HG03565 (cell line): ENCODE measurements at regions not wholly inside any gene's neighbourhood (a gene's known extent, or its start where the extent isn't known, plus 50 kb on each side); places are given as distances from the start of the nearest gene placed in this dataset.
"Not testable (repeated sequence)": the region's sequence is repeated elsewhere in the genome, so short reads cannot be mapped to it uniquely, and the experiment has no call there.

Experiments
- ATAC-seq: cut with Tn5 transposase; IDR thresholded peaks from one replicate; pipeline ENCODE4 v1.9.1; 2021; ENCODE audit warnings: mild to moderate bottlenecking, moderate library complexity; ENCODE audit not compliant: unreplicated experiment

DNA sequence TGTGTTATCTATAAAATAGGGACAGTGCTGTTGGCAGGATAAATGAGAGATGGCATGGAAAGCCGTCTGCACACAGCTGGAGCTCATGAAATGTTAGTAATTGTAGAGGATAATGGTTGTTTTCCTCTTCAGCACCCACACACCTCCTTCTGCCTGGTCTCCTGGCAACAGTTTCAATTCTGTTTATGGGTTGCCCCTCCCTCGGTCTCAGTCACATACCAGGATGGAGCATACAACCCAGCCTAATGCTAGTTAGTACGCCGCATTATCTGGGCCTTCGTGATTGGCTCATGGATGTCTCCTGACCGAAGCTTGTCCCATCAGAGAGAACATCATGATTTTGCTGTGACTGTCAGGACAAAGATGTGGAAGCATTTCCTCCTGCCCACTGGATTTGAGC, 126.2 kb upstream of the WSCD1 start:
- no peak for ATAC-seq

DNA sequence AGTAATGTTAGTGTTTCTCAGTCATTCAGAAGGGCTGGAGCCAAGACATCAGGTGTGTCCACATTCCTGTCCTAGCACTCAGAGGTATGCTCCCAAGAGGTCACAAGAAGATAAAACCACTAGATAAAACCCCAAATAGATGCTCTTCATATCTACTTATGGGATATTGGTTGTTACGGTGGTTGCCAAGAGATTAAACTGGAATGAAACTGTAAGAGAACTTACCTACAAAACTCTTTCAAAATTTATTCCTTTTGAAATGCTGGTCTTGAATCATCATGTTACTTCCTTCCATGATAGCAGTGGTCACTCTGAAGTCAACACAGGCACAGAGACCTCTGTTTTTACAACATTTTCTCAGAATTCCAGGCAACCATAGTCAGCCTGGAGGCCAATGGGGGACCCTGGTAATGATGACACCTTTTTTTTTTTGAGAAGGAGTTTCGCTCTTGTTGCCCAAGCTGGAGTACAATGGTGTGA, 122.4 kb upstream of the WSCD1 start:
- no peak for ATAC-seq

DNA sequence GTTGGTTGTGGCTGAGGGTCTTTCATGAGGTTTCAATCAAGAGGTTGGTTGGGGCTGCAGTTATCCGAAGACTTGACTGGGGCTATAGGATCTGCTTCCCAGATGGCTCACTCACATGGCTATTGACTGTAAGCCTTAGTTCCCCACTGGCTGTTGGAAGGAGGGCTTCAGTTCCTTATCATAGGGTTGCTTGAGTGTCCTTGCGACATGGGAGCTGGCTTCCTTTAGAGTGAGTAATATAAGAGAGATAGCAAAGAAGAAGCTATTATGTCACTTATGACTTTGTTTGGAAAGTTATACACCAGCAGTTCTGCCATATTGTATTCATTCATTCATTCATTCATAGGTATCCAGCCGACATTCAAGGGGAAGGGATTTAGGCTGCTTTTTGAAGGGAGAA, 121.4 kb upstream of the WSCD1 start:
- ATAC-seq, result no peak

DNA sequence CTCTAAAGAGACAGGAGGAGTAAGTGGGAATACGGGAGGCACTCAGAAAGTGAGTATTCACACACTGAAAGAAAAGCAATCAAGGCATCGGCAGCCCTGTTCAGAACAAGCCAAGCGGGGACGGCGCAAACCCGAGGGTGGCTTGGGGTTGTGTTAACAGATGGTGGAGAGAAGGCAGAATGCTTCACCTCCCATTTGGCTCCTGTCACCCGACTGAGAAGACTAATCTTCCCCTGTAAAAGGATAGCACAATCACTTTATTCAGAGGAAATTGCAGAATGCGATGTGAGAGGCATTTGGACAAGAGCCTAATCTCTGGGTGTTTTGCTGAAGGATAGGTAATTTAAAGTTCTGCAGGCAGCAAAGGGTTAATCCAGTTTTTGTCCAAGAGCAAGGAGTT, 119.3 kb upstream of the WSCD1 start:
- no peak for ATAC-seq

DNA sequence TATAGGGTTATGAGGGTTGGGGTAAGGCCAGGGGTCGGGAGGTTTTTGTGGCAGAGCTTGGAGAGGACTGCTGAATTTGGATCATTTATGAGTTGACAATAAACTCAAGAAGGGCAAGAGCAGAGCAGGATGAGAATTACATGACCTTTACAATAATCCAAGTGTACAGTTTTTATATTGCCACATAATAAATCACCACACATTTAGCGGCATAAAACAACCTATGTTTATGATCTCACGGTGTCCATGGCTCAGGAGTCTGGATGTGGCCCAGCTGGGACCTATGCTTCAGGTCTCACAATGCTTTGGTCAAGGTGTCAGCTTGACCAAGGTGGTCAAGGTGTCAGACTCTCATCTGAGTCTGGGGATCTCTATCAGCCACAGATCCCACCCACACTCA, 118.3 kb upstream of the WSCD1 start:
- no peak for ATAC-seq

DNA sequence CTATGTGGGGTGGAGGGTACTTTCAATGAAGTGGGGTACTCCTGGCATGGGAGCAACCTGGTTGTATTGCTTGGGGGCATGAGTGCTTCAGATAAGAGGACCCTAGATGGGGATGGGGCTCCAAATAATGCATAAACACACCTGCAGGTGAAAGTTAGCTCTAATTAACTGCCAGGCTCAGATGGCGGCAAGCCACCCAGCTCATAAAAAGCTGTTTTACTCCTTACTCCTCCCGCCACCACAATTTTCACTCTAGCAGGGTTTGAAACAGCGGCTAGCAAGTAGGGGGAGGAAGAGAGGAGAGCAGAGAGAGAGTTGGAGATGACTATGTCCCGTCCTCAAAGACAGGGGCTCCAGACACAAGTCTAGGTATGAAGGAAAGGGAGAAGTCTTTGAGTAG, 117.7 kb upstream of the WSCD1 start:
- ATAC-seq, result no peak

DNA sequence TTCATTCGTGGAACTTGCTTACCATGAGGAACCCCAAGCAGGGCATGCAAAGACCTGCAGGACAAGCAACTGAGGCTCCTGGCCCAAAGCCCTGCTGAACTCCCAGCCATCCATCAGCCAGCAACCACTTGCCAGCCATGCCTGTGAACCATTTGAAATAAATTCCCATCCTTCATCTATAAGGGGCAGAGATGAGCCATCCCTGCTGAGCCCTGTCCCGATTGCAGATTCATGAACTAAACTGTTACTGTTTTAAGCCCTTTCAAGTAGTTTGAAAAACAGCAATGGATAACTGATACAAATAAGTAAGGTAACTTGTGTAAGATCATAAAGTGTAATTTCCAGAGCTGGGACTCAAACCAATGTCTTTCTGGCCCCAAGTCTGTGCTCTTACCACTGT, 114.4 kb upstream of the WSCD1 start:
- ATAC-seq, result no peak

DNA sequence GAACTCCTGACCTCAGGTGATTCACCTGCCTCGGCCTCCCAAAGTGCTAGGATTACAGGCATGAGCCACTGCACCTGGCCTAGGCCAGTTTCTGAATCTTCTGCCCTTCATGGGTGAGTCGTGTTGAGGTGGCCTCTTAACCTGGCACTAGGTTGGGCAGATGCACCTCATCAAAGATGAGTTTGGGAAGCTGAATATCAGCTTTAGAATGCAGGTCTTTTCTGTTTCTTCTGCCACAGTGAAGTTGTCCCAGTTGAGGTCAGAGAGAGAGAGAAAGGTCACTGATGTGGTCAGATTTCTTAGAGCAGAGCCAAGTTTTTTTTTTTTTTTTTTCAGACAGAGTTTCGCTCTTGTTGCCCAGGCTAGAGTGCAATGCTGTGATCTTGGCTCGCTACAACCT, 111.3 kb upstream of the WSCD1 start:
- ATAC-seq, result no peak

- no peak for ATAC-seq
Observed at GRCh38 chr17:5962371-5962770, 107.8 kb upstream of the WSCD1 start.

GRCh38 chr17:5971969-5972368, 98.2 kb upstream of the WSCD1 start:
- no peak for ATAC-seq

DNA sequence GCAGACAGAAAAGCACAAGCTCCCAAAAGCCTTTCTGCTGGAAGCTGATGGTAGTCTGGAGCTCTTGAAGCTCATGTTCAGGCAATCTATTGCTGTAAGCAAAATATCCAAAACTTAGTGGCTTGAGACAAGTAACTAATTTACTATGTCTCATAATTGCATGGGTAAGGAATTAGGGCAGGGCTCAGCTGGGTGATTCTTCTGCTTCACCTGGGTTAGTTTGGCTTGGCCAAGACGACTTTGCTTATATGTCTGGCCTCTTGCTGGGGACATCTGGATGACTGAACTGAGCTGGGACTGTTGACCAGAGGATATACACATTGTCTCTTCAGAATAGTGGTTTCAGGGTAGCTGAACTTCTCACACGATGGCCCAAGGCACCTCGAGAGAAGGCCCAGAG, 96.8 kb upstream of the WSCD1 start:
- ATAC-seq, result no peak

DNA sequence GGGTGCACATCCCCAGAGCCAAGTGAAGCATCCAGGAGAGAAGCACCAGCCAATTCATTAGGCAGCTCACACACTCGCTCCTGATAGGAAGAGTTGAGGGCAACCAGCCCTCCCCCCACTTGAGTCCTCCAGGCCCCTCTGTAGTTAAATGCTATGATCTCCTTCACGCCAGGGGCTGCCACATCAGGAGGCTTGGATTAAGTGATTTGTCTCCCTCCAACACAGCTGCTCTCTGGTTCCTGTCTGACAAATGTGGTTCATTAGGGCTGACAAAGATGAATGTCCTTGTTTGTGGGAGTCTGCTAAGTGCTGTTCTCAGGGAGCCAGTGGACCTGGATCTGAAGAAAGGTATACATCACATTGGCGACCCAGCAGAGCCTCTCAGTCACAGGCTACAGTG, 94.5 kb upstream of the WSCD1 start:
- ATAC-seq, result no peak

GRCh38 chr17:5976251-5976650, 93.9 kb upstream of the WSCD1 start:
- ATAC-seq, result no peak

DNA sequence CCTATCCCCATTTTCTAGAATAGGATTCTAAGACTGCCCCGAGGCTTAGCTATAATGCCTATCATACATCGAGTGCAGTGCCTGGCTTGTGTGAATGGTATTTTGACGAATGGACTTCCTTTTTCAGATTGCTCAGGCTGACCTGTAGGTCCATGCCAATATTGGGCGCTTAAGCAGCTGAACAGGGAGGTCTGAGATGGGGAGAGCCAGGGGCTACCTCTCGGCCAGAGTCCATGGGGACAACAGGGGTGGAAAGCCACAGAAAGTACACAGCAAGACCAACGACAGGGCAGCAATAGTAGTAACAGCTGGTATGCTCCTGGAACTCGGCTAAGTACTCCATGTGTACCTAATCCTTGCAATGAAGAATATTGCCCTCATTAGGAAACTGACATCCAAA, 91.7 kb upstream of the WSCD1 start:
- no peak for ATAC-seq

- no peak for ATAC-seq
Observed at GRCh38 chr17:5980941-5981340, 89.2 kb upstream of the WSCD1 start.

- ATAC-seq, result no peak
Observed at GRCh38 chr17:5986644-5987043, 83.5 kb upstream of the WSCD1 start.

- ATAC-seq, result no peak
Observed at GRCh38 chr17:6000426-6000825, 69.8 kb upstream of the WSCD1 start.

DNA sequence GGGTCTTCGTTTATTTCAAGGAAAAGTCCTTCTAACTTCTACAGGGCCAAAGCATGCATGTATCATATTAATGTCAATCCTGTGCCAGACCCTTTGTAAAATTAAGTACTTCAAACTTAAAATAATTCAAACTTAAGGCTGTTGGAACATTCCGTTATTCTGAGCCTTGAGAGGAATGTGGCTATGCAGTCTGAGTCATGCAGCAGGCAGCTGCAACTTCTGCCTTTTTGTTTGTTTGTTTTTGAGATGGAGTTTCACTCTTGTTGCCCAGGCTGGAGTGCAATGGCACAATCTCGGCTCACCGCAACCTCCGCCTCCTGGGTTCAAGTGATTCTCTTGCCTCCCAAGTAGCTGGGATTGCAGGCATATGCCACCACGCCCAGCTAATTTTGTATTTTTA, 67.0 kb upstream of the WSCD1 start:
- ATAC-seq, result not testable (repeated sequence)

- no peak for ATAC-seq
Observed at GRCh38 chr17:6005939-6006338, 64.2 kb upstream of the WSCD1 start.

GRCh38 chr17:6011206-6011605, 59.0 kb upstream of the WSCD1 start:
- no peak for ATAC-seq

DNA sequence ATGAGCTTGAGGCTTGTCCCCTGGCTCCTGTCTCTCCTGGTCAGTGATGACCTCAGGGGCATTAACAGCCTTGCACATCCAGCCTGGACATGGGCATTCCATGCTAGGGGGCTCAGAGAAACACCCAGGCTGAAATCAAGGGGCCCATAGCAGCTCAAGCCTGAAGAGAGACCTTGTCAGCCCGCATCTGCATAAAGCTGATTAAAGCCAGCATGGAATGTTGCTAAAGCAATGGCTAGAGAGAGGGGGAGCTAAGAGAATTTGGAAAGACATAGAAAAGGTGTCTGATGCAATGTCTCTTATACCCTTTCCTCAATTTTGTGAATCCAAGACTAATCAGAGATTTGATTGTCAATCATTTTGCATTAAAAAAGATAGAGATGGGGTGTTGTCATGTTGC, 51.4 kb upstream of the WSCD1 start:
- ATAC-seq, result no peak

GRCh38 chr17:6019959-6020358, 50.2 kb upstream of the WSCD1 start:
- ATAC-seq, result no peak

- no peak for ATAC-seq
Observed at GRCh38 chr17:6020376-6021010, 49.7 kb upstream of the WSCD1 start.
